GM23338 (cell line): ENCODE measurements at regions not wholly inside any gene's neighbourhood (a gene's known extent, or its start where the extent isn't known, plus 50 kb on each side); places are given as distances from the start of the nearest gene placed in this dataset.

Experiments used
- ATAC-seq: fragments of 200-7000 bp; cut with Tn5 transposase; 3 replicates; pipeline ENCODE4 v1.9.1; 2020
- DNase-seq: peaks from one replicate; pipeline ENCODE4 v3.0.0-alpha.2; 2015; ENCODE audit warnings: low spot score
- H2AFZ ChIP-seq: fragments of 200-600 bp; sonication (generic); 2 replicates; pipeline ENCODE4 v1.8.0; 2016; ENCODE audit warnings: antibody characterized with exemption, mild to moderate bottlenecking, moderate library complexity
- H3F3A ChIP-seq: fragments of 200-600 bp; sonication (generic); replicated peaks from 2 replicates; pipeline ENCODE4 v1.8.0; 2017; ENCODE audit warnings: antibody characterized with exemption, mixed run types, low read depth
- H3K27ac ChIP-seq: fragments of 200-600 bp; sonication (generic); 2 replicates; pipeline ENCODE4 v1.6.1; 2016; ENCODE audit warnings: low read depth
- H3K27me3 ChIP-seq: fragments of 200-600 bp; sonication (generic); 2 replicates; pipeline ENCODE4 v1.8.0; 2016; ENCODE audit warnings: mild to moderate bottlenecking, mixed run types, moderate library complexity; ENCODE audit not compliant: insufficient read depth
- H3K36me3 ChIP-seq: fragments of 200-600 bp; sonication (generic); 2 replicates; pipeline ENCODE4 v1.8.0; 2016; ENCODE audit warnings: mild to moderate bottlenecking; ENCODE audit not compliant: insufficient read depth
- H3K4me1 ChIP-seq: fragments of 200-600 bp; sonication (generic); 2 replicates; pipeline ENCODE4 v1.8.0; 2016; ENCODE audit warnings: mild to moderate bottlenecking, moderate library complexity; ENCODE audit not compliant: insufficient read depth
- H3K4me2 ChIP-seq: fragments of 200-600 bp; sonication (generic); 2 replicates; pipeline ENCODE4 v1.7.1; 2017; ENCODE audit warnings: mixed run types
- H3K4me3 ChIP-seq: fragments of 200-600 bp; sonication (generic); 2 replicates; pipeline ENCODE4 v1.6.1; 2016; ENCODE audit warnings: mixed run types
- H3K79me2 ChIP-seq: fragments of 200-600 bp; sonication (generic); replicated peaks from 2 replicates; pipeline ENCODE4 v1.8.0; 2017; ENCODE audit warnings: mild to moderate bottlenecking; ENCODE audit not compliant: insufficient read depth
- H3K9me2 ChIP-seq: fragments of 200-600 bp; sonication (generic); 2 replicates; pipeline ENCODE4 v1.8.0; 2017; ENCODE audit not compliant: insufficient read depth
- H4K20me1 ChIP-seq: fragments of 200-600 bp; sonication (generic); replicated peaks from 2 replicates; pipeline ENCODE4 v1.8.0; 2017; ENCODE audit warnings: mild to moderate bottlenecking; ENCODE audit not compliant: insufficient read depth
- H3K27ac Mint-ChIP-seq: 2 replicates; pipeline ENCODE4 v1.8.0; 2020; ENCODE audit warnings: inconsistent platforms, mild to moderate bottlenecking, moderate library complexity, mixed read lengths
- H3K27me3 Mint-ChIP-seq: 3 replicates; pipeline ENCODE4 v1.8.0; 2022; ENCODE audit warnings: low read depth, mild to moderate bottlenecking, moderate library complexity, mixed read lengths, inconsistent platforms; ENCODE audit not compliant: insufficient read depth, poor library complexity
- H3K36me3 Mint-ChIP-seq: 3 replicates; pipeline ENCODE4 v1.8.0; 2021; ENCODE audit warnings: low read depth, mild to moderate bottlenecking, inconsistent platforms, moderate library complexity, mixed read lengths
- H3K4me1 Mint-ChIP-seq: 3 replicates; pipeline ENCODE4 v1.8.0; 2020; ENCODE audit warnings: mild to moderate bottlenecking, inconsistent platforms, mixed read lengths
- H3K4me3 Mint-ChIP-seq: 3 replicates; pipeline ENCODE4 v1.8.0; 2021; ENCODE audit warnings: moderate library complexity, mild to moderate bottlenecking, inconsistent platforms, mixed read lengths
- H3K9me3 Mint-ChIP-seq: 3 replicates; pipeline ENCODE4 v1.8.0; 2020; ENCODE audit warnings: moderate library complexity, mild to moderate bottlenecking, inconsistent platforms, mixed read lengths
- EZH2phosphoT487 ChIP-seq: fragments of 200-600 bp; sonication (generic); IDR thresholded peaks from one replicate; pipeline ENCODE4 v1.8.1; 2018; ENCODE audit warnings: antibody characterized with exemption; ENCODE audit not compliant: unreplicated experiment
- JUNB ChIP-seq: IDR thresholded peaks from one replicate; pipeline ENCODE4 v1.6.1; 2016; ENCODE audit warnings: antibody characterized with exemption; ENCODE audit not compliant: unreplicated experiment
- NANOG ChIP-seq: IDR thresholded peaks from 2 replicates; pipeline ENCODE4 v1.6.1; 2016; ENCODE audit warnings: antibody characterized with exemption, borderline replicate concordance
- POLR2AphosphoS5 ChIP-seq: IDR thresholded peaks from 2 replicates; pipeline ENCODE4 v1.6.1; 2016; ENCODE audit warnings: antibody characterized with exemption, low read depth
- REST ChIP-seq: IDR thresholded peaks from one replicate; pipeline ENCODE4 v1.6.1; 2018; ENCODE audit warnings: antibody characterized with exemption; ENCODE audit not compliant: unreplicated experiment
- ZNF114 ChIP-seq: fragments of 250-450 bp; sonication (Bioruptor Pico); IDR thresholded peaks from 2 replicates; pipeline ENCODE4 v1.5.0; 2020; ENCODE audit warnings: mild to moderate bottlenecking, moderate library complexity
- TF ChIP-seq, protein P1 (sequence below): fragments of 250-450 bp; sonication (Bioruptor Pico); IDR thresholded peaks from 2 replicates; pipeline ENCODE4 v1.5.0; 2020; ENCODE audit warnings: mild to moderate bottlenecking, moderate library complexity

DNA sequence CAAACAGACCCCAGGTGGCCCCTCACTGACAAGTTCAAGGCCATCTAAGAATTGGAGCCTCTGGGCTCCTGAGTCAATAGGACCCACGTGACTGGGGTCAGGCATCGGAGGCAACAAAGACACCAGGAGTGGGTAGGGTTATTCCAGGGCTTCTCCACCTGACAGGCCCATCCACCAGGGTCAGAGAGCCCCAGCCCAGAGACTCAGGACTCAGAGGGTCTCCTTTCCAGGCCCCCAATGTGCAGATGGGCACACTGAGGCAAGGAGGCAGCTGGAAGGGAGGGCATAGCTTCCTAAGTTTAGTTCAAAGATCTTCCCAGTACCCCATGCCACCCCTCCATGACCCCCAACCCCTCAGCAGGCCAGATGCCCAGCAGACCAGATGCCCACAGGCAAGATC, 388.6 kb downstream of the MATN1 start:
- Histone ChIP-seq H3K4me2 (no peak overlapping the region), H3K36me3 (no peaks in the 10 kb centered on the region), H3K4me1 (no peaks in the 10 kb centered on the region), H4K20me1 (no peaks in the 10 kb centered on the region), H3F3A (no peaks in the 10 kb centered on the region), H3K9me2 (peaks cover 16% of the 10 kb centered on the region; the same call in 1 of the 2 replicates), H2AFZ (no peak overlapping the region), H3K27me3 (no peaks in the 10 kb centered on the region), H3K79me2 (no peaks in the 10 kb centered on the region), H3K4me3 (no peak overlapping the region), H3K27ac (no peak overlapping the region)
- TF ChIP-seq ZNF114 (CRISPR knock-in tag) (no peak), JUNB (no peak), NANOG (no peak), REST (no peak), EZH2phosphoT487 (no peak), POLR2AphosphoS5 (no peak)
- TF ChIP-seq, protein P1, sequence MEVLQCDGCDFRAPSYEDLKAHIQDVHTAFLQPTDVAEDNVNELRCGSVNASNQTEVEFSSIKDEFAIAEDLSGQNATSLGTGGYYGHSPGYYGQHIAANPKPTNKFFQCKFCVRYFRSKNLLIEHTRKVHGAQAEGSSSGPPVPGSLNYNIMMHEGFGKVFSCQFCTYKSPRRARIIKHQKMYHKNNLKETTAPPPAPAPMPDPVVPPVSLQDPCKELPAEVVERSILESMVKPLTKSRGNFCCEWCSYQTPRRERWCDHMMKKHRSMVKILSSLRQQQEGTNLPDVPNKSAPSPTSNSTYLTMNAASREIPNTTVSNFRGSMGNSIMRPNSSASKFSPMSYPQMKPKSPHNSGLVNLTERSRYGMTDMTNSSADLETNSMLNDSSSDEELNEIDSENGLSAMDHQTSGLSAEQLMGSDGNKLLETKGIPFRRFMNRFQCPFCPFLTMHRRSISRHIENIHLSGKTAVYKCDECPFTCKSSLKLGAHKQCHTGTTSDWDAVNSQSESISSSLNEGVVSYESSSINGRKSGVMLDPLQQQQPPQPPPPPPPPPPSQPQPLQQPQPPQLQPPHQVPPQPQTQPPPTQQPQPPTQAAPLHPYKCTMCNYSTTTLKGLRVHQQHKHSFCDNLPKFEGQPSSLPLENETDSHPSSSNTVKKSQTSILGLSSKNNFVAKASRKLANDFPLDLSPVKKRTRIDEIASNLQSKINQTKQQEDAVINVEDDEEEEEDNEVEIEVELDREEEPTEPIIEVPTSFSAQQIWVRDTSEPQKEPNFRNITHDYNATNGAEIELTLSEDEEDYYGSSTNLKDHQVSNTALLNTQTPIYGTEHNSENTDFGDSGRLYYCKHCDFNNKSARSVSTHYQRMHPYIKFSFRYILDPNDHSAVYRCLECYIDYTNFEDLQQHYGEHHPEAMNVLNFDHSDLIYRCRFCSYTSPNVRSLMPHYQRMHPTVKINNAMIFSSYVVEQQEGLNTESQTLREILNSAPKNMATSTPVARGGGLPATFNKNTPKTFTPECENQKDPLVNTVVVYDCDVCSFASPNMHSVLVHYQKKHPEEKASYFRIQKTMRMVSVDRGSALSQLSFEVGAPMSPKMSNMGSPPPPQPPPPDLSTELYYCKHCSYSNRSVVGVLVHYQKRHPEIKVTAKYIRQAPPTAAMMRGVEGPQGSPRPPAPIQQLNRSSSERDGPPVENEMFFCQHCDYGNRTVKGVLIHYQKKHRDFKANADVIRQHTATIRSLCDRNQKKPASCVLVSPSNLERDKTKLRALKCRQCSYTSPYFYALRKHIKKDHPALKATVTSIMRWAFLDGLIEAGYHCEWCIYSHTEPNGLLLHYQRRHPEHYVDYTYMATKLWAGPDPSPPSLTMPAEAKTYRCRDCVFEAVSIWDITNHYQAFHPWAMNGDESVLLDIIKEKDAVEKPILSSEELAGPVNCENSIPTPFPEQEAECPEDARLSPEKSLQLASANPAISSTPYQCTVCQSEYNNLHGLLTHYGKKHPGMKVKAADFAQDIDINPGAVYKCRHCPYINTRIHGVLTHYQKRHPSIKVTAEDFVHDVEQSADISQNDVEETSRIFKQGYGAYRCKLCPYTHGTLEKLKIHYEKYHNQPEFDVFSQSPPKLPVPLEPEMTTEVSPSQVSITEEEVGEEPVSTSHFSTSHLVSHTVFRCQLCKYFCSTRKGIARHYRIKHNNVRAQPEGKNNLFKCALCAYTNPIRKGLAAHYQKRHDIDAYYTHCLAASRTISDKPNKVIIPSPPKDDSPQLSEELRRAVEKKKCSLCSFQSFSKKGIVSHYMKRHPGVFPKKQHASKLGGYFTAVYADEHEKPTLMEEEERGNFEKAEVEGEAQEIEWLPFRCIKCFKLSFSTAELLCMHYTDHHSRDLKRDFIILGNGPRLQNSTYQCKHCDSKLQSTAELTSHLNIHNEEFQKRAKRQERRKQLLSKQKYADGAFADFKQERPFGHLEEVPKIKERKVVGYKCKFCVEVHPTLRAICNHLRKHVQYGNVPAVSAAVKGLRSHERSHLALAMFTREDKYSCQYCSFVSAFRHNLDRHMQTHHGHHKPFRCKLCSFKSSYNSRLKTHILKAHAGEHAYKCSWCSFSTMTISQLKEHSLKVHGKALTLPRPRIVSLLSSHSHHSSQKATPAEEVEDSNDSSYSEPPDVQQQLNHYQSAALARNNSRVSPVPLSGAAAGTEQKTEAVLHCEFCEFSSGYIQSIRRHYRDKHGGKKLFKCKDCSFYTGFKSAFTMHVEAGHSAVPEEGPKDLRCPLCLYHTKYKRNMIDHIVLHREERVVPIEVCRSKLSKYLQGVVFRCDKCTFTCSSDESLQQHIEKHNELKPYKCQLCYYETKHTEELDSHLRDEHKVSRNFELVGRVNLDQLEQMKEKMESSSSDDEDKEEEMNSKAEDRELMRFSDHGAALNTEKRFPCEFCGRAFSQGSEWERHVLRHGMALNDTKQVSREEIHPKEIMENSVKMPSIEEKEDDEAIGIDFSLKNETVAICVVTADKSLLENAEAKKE (CRISPR knock-in tag), result no peak
- Mint-ChIP-seq H3K27ac (no peak overlapping the region), H3K9me3 (no peaks in the 10 kb centered on the region; the same call in 2 of the 3 replicates), H3K27me3 (no peaks in the 10 kb centered on the region), H3K4me1 (peaks cover 9% of the 10 kb centered on the region; the same call in 2 of the 3 replicates), H3K4me3 (no peak overlapping the region), H3K36me3 (no peaks in the 10 kb centered on the region; the same call in 2 of the 3 replicates)
- ATAC-seq, result no peak
- DNase-seq, result no peak
